ENCODE measurements at regions not wholly inside any gene's neighbourhood (a gene's known extent, or its start where the extent isn't known, plus 50 kb on each side); places are given as distances from the start of the nearest gene placed in this dataset.

GRCh38 chr12:111011999-111012600, 91.7 kb upstream of the MYL2 start:
- no peak for TF ChIP-seq YY1 (IDR thresholded peaks at IDR 0.05)
- no peak for TF ChIP-seq ZBTB33 (IDR thresholded peaks at IDR 0.05)
